ENCODE measurements at regions not wholly inside any gene's neighbourhood (a gene's known extent, or its start where the extent isn't known, plus 50 kb on each side); places are given as distances from the start of the nearest gene placed in this dataset.

- H3K27me3 Mint-ChIP-seq (ENCODE audit: low read depth) = peaks cover 12% of the 10 kb centered on the region
- H3K36me3 Mint-ChIP-seq (ENCODE audit: low read depth) = no peaks in the 10 kb centered on the region
- H3K27ac Mint-ChIP-seq = no peak overlapping the region
- no peak overlapping the region for H3K4me3 Mint-ChIP-seq
- H3K4me1 Mint-ChIP-seq = peaks cover 13% of the 10 kb centered on the region
- no peak for TF ChIP-seq CTCF (IDR thresholded peaks at IDR 0.05; ENCODE audit: unreplicated experiment in 3 of 3)
- no peaks in the 10 kb centered on the region for H3K9me3 Mint-ChIP-seq
Observed at GRCh38 chr1:14242870-14243269, 355.6 kb upstream of the KAZN start.

GRCh38 chr1:14245954-14246353, 352.5 kb upstream of the KAZN start:
- Mint-ChIP-seq H3K9me3 (no peaks in the 10 kb centered on the region), H3K27me3 (ENCODE audit: low read depth) (peaks cover 12% of the 10 kb centered on the region), H3K4me1 (peaks cover 5% of the 10 kb centered on the region), H3K4me3 (no peak overlapping the region), H3K36me3 (ENCODE audit: low read depth) (no peaks in the 10 kb centered on the region), H3K27ac (no peak overlapping the region)
- TF ChIP-seq CTCF (IDR thresholded peaks at IDR 0.05; ENCODE audit: unreplicated experiment in 3 of 3) = no peak

- H3K9me3 Mint-ChIP-seq = no peaks in the 10 kb centered on the region
Observed at GRCh38 chr1:14246471-14246870, 352.0 kb upstream of the KAZN start.

GRCh38 chr1:14247666-14248065, 350.8 kb upstream of the KAZN start:
- Mint-ChIP-seq H3K4me1 (peaks cover 15% of the 10 kb centered on the region), H3K36me3 (ENCODE audit: low read depth) (no peaks in the 10 kb centered on the region), H3K9me3 (no peaks in the 10 kb centered on the region), H3K4me3 (no peak overlapping the region), H3K27ac (no peak overlapping the region), H3K27me3 (ENCODE audit: low read depth) (peaks cover 8% of the 10 kb centered on the region)
- TF ChIP-seq CTCF (IDR thresholded peaks at IDR 0.05; ENCODE audit: unreplicated experiment in 3 of 3) = no peak

More at GRCh38 chr1:14246471-14246870, 352.0 kb upstream of the KAZN start:
- no peak overlapping the region for H3K4me3 Mint-ChIP-seq
- no peak for TF ChIP-seq CTCF (IDR thresholded peaks at IDR 0.05; ENCODE audit: unreplicated experiment in 3 of 3)
- peaks cover 5% of the 10 kb centered on the region for H3K4me1 Mint-ChIP-seq
- no peaks in the 10 kb centered on the region for H3K36me3 Mint-ChIP-seq (ENCODE audit: low read depth)
- H3K27me3 Mint-ChIP-seq (ENCODE audit: low read depth) = peaks cover 12% of the 10 kb centered on the region
- H3K27ac Mint-ChIP-seq = peak overlapping the region in 1 of 3 experiments; percentile 16

GRCh38 chr1:14251871-14252270, 346.6 kb upstream of the KAZN start:
- Mint-ChIP-seq H3K36me3 (ENCODE audit: low read depth) (no peaks in the 10 kb centered on the region), H3K4me1 (peaks cover 36% of the 10 kb centered on the region), H3K27me3 (ENCODE audit: low read depth) (peaks cover 4% of the 10 kb centered on the region), H3K4me3 (peak overlapping the region in 1 of 3 experiments; percentile 13), H3K9me3 (no peaks in the 10 kb centered on the region), H3K27ac (peak overlapping the region; percentile 22 to 79 (median 35))
- no peak for TF ChIP-seq CTCF (IDR thresholded peaks at IDR 0.05; ENCODE audit: unreplicated experiment in 3 of 3)

- Mint-ChIP-seq H3K9me3 (no peaks in the 10 kb centered on the region), H3K4me1 (peaks cover 38% of the 10 kb centered on the region), H3K4me3 (peak overlapping the region in 2 of 3 experiments; percentile 4 to 15), H3K36me3 (ENCODE audit: low read depth) (no peaks in the 10 kb centered on the region), H3K27ac (peak overlapping the region; percentile 20 to 87 (median 77)), H3K27me3 (ENCODE audit: low read depth) (peaks cover 4% of the 10 kb centered on the region)
- no peak for TF ChIP-seq CTCF (IDR thresholded peaks at IDR 0.05; ENCODE audit: unreplicated experiment in 3 of 3)
Observed at GRCh38 chr1:14253676-14254075, 344.8 kb upstream of the KAZN start.
